Neural cell (in vitro differentiated cells): ENCODE measurements at regions not wholly inside any gene's neighbourhood (a gene's known extent, or its start where the extent isn't known, plus 50 kb on each side); places are given as distances from the start of the nearest gene placed in this dataset.

Source experiments
- H2AFZ ChIP-seq: fragments of 200-600, 300-800 bp; sonication (generic), shearing (Covaris generic); 2 replicates; pipeline ENCODE4 v1.6.0; 2014; ENCODE audit warnings: low read depth, mild to moderate bottlenecking, antibody characterized with exemption, low read length, moderate library complexity
- H3F3A ChIP-seq: fragments of 200-600 bp; shearing (Covaris generic); 2 replicates; pipeline ENCODE4 v1.6.1; 2016; ENCODE audit warnings: mild to moderate bottlenecking, moderate library complexity, mixed read lengths, antibody characterized with exemption, low read length; ENCODE audit not compliant: insufficient read depth, poor library complexity, severe bottlenecking
- H3K27ac ChIP-seq: fragments of 200-600, 300-800 bp; sonication (generic), shearing (Covaris generic); 2 replicates; pipeline ENCODE4 v1.5.1; 2014; ENCODE audit warnings: mild to moderate bottlenecking, low read length, moderate library complexity
- H3K27me3 ChIP-seq: fragments of 300-800, 200-600 bp; sonication (generic), shearing (Covaris generic); 2 replicates; pipeline ENCODE4 v1.6.0; 2014; ENCODE audit warnings: mild to moderate bottlenecking, low read depth, low read length, moderate library complexity; ENCODE audit not compliant: insufficient read depth
- H3K36me3 ChIP-seq: fragments of 300-800, 200-600 bp; sonication (generic), shearing (Covaris generic); 2 replicates; pipeline ENCODE4 v1.5.1; 2014; ENCODE audit warnings: mild to moderate bottlenecking, antibody characterized with exemption, low read length, moderate library complexity; ENCODE audit not compliant: insufficient read depth
- H3K4me2 ChIP-seq: fragments of 300-800, 200-600 bp; sonication (generic), shearing (Covaris generic); 2 replicates; pipeline ENCODE4 v1.6.0; 2014; ENCODE audit warnings: mild to moderate bottlenecking, low read length
- H3K4me3 ChIP-seq: fragments of 300-800, 200-600 bp; sonication (generic), shearing (Covaris generic); 2 replicates; pipeline ENCODE4 v1.5.1; 2014; ENCODE audit warnings: mild to moderate bottlenecking, low read length, moderate library complexity
- H3K79me2 ChIP-seq: fragments of 200-600 bp; shearing (Covaris generic); replicated peaks from 2 replicates; pipeline ENCODE4 v1.6.0; 2014; ENCODE audit warnings: mild to moderate bottlenecking, low read length, moderate library complexity; ENCODE audit not compliant: insufficient read depth
- H3K9ac ChIP-seq: fragments of 300-800, 200-600 bp; sonication (generic), shearing (Covaris generic); 2 replicates; pipeline ENCODE4 v1.6.1; 2016; ENCODE audit warnings: mild to moderate bottlenecking, low read length, mixed read lengths
- H3K9me2 ChIP-seq: fragments of 200-600 bp; shearing (Covaris generic); 2 replicates; pipeline ENCODE4 v1.6.1; 2016; ENCODE audit warnings: mild to moderate bottlenecking, low read length, mixed read lengths; ENCODE audit not compliant: insufficient read depth
- H3K9me3 ChIP-seq: fragments of 200-600, 300-800 bp; sonication (generic), shearing (Covaris generic); 2 replicates; pipeline ENCODE4 v1.6.1; 2016; ENCODE audit warnings: mild to moderate bottlenecking, mixed run types, low read length, moderate library complexity, mixed read lengths
- H4K20me1 ChIP-seq: fragments of 200-600 bp; shearing (Covaris generic); 2 replicates; pipeline ENCODE4 v1.6.1; 2016; ENCODE audit warnings: mild to moderate bottlenecking, mixed run types; ENCODE audit not compliant: insufficient read depth
- CTCF ChIP-seq: fragments of 450-650 bp; IDR thresholded peaks from 2 replicates; pipeline ENCODE4 v1.5.1; 2014; ENCODE audit warnings: antibody characterized with exemption, mild to moderate bottlenecking, moderate library complexity; ENCODE audit not compliant: poor library complexity, severe bottlenecking
- EP300 ChIP-seq: fragments of 450-650 bp; conservative IDR thresholded peaks from 2 replicates; pipeline ENCODE4 v1.6.1; 2014; ENCODE audit warnings: antibody characterized with exemption, mild to moderate bottlenecking, moderate library complexity; ENCODE audit not compliant: poor library complexity, severe bottlenecking
- EZH2 ChIP-seq: fragments of 200-600, 300-800 bp; shearing (Covaris generic), sonication (generic); IDR thresholded peaks from 2 replicates; pipeline ENCODE4 v1.6.1; 2014; ENCODE audit warnings: antibody characterized with exemption, low read length, borderline replicate concordance, mild to moderate bottlenecking; ENCODE audit not compliant: insufficient read depth, poor library complexity, severe bottlenecking
- MXI1 ChIP-seq: fragments of 450-650 bp; conservative IDR thresholded peaks from 2 replicates; pipeline ENCODE4 v1.6.1; 2014; ENCODE audit warnings: antibody characterized with exemption, mild to moderate bottlenecking; ENCODE audit not compliant: poor library complexity, severe bottlenecking
- POLR2AphosphoS5 ChIP-seq: IDR thresholded peaks from 2 replicates; pipeline ENCODE4 v1.6.1; 2012
- RAD21 ChIP-seq: fragments of 450-650 bp; conservative IDR thresholded peaks from 2 replicates; pipeline ENCODE4 v1.6.1; 2014; ENCODE audit warnings: antibody characterized with exemption, mild to moderate bottlenecking, moderate library complexity
- REST ChIP-seq: IDR thresholded peaks from 2 replicates; pipeline ENCODE4 v1.6.1; 2012; ENCODE audit warnings: borderline replicate concordance
- SMC3 ChIP-seq: fragments of 450-650 bp; conservative IDR thresholded peaks from 2 replicates; pipeline ENCODE4 v1.6.1; 2014; ENCODE audit warnings: antibody characterized with exemption, mild to moderate bottlenecking, moderate library complexity; ENCODE audit not compliant: poor library complexity
- TAF1 ChIP-seq: IDR thresholded peaks from 2 replicates; pipeline ENCODE4 v1.6.1; 2012; ENCODE audit warnings: low read depth

GRCh38 chr4:143773998-143774895 lies 73.8 kb upstream of the FREM3 start:
- no peaks in the 10 kb centered on the region for H3K9me2 ChIP-seq
- no peaks in the 10 kb centered on the region for H3F3A ChIP-seq
- no peaks in the 10 kb centered on the region for H3K79me2 ChIP-seq
- H3K27ac ChIP-seq = no peak overlapping the region
- H3K4me2 ChIP-seq = no peak overlapping the region
- H3K9me3 ChIP-seq = no peaks in the 10 kb centered on the region
- no peak overlapping the region for H2AFZ ChIP-seq
- no peaks in the 10 kb centered on the region for H3K36me3 ChIP-seq
- no peaks in the 10 kb centered on the region for H3K27me3 ChIP-seq
- H3K4me3 ChIP-seq = no peak overlapping the region
- TF ChIP-seq EZH2 (no peak), TAF1 (no peak), RAD21 (peak; percentile 44), EP300 (no peak), SMC3 (peak; percentile 47), REST (no peak), CTCF (peak; percentile 50), POLR2AphosphoS5 (no peak)
- no peak overlapping the region for H3K9ac ChIP-seq
- no peaks in the 10 kb centered on the region for H4K20me1 ChIP-seq

GRCh38 chr4:143771269-143771668 lies 70.8 kb upstream of the FREM3 start:
- H3K4me2 ChIP-seq = no peak overlapping the region
- H3K27ac ChIP-seq = no peak overlapping the region
- TF ChIP-seq TAF1 = no peak
- no peak for TF ChIP-seq MXI1
- TF ChIP-seq RAD21 = no peak
- no peak for TF ChIP-seq CTCF
- TF ChIP-seq EP300 = no peak
- TF ChIP-seq EZH2 = no peak
- no peak for TF ChIP-seq SMC3
- no peak for TF ChIP-seq POLR2AphosphoS5
- no peak for TF ChIP-seq REST

More at GRCh38 chr4:143771269-143771668, 70.8 kb upstream of the FREM3 start:
- Histone ChIP-seq H3K36me3 (no peaks in the 10 kb centered on the region), H3K9me2 (no peaks in the 10 kb centered on the region), H4K20me1 (no peaks in the 10 kb centered on the region), H2AFZ (no peak overlapping the region), H3K27me3 (no peaks in the 10 kb centered on the region), H3K4me3 (no peak overlapping the region), H3F3A (no peaks in the 10 kb centered on the region), H3K79me2 (no peaks in the 10 kb centered on the region), H3K9me3 (no peaks in the 10 kb centered on the region), H3K9ac (no peak overlapping the region)
